Activated CD8-positive, alpha-beta memory T cell treated with anti-CD3 and anti-CD28 coated beads for 36 hours (primary cell): ENCODE measurements at regions not wholly inside any gene's neighbourhood (a gene's known extent, or its start where the extent isn't known, plus 50 kb on each side); places are given as distances from the start of the nearest gene placed in this dataset.

Experiments
- CTCF ChIA-PET: fragments of 350-600 bp; sonication (Branson Sonifier 250); formaldehyde crosslinking; loops from one replicate; lab custom pipeline; 2021; ENCODE audit warnings: antibody characterized with exemption; lab: Charles Lee
- POLR2A ChIA-PET: fragments of 350-600 bp; sonication (Branson Sonifier 250); formaldehyde crosslinking; loops from one replicate; lab custom pipeline; 2021; ENCODE audit warnings: antibody characterized with exemption; lab: Charles Lee

- ChIA-PET POLR2A (no interaction called here), CTCF (no interaction called here)
Observed at GRCh38 chr7:16241017-16241416, 180.3 kb downstream of the CRPPA start.

GRCh38 chr7:16236381-16236780, 185.0 kb downstream of the CRPPA start:
- ChIA-PET POLR2A (no interaction called here), CTCF (no interaction called here)

DNA sequence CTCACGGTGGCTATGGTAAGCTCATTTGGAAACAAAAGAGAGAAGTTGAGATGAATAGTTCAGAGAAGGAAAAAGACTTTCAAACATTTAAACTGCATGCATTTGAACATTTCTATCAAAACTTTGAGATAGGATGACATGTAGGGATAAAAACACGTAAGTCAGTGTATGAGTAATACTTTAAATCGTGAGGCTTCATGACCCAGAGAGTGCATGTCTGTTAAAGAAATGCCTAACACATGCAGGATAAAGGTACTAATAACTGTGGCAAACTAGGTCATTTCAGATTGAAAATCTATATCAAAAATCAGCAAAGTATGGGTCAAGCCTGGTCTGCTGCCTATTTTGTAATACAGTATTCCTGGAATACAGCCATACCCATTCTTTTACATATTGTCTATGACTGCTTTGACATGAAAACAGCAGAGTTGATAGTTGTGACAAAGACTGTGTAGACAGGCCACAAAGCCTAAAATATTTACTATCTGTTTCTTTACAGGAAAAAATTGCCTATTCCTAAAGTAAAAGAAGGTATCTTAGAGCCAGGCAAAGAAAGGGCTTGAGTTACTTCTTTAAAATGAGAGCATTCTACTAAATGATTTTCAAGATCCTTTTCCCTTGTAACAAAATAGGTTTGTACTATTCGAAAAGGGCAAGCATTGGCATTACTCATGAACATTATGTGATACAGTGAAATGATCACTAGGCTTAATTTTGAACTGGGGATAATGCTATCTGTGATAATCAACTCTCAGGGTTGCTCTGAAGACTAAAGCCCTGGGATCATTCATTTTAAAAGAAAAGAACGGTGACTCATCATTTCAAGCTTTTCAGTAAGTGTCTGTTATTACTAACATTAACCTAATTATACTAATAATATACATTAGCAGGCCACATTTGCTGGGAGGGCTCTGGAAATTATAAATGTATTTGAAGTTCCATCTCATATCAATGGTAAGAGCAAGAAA, 185.9 kb downstream of the CRPPA start:
- POLR2A ChIA-PET: no interaction called here
- CTCF ChIA-PET: no interaction called here

GRCh38 chr7:16234493-16235146, 186.7 kb downstream of the CRPPA start:
- POLR2A ChIA-PET: no interaction called here
- CTCF ChIA-PET: no interaction called here

DNA sequence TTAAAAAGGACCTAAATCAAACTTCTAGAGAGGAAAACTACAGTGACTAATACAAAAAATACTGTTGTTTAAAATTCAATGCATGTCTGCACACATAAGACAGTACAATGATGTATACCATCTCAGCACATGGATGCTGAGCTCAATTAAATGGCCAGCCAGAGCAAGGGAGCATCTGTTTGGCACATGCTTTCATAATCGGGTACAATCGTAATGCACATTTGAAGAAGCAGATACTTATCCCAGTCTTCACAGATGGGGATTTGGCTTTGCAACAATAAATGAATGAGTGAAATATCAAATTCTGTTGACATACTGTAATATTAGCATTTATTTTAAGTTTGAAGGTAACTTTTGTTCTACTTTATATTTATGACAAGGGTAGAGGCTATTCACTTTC, 187.8 kb downstream of the CRPPA start:
- ChIA-PET POLR2A (no interaction called here), CTCF (no interaction called here)

DNA sequence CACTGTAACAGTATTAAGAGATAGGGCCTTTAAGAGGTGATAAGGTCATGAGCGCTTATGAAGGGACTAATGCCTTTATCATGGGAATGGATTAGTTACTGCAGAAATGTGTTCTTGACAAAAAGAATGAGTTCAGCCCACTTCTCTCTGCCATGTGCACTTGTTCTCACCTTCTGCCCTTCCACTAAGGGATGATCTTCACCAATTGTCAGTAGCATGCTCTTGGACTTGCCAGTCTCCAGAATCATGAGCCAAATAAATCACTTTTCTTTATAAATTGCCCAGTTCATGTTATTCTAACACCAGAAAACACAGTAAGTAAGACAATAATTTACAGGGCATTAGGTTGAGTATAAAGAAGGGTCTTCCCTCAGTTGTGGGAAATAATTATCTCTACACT, 189.1 kb downstream of the CRPPA start:
- ChIA-PET POLR2A (no interaction called here), CTCF (no interaction called here)

DNA sequence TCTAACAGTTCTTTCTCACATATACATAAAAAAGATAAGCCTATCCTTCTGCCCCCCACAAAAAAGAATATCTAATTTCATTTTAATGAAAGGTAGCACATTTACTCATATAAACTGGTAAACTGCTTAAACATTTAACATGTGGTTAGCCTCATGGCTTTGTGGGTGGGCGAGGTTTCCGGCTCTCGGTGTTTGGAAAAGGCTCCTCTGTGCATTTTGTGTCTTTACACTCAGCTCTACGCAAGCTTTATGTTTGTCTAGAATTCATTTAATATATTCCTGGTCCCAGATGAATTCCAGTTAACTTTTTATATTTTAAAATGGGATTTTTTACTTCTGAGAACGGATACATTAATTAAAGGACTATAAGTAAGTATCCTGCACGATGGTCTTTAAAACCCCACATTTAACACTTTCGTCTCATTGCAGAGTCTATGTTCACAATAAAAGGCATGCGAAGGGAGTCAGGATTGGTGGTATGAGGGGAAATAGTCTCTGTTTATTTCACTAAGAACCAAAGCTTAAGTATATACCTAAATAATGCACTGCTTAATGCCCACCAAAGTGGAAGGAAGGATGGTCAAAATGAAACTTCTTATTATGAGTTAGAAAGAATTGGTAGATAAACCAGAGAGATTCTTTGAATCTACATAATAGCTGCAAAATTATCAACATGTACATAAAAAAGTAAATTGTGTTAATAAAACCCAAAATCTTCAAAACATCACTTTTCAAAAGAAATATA, 197.2 kb downstream of the CRPPA start:
- CTCF ChIA-PET: no interaction called here
- POLR2A ChIA-PET: no interaction called here

DNA sequence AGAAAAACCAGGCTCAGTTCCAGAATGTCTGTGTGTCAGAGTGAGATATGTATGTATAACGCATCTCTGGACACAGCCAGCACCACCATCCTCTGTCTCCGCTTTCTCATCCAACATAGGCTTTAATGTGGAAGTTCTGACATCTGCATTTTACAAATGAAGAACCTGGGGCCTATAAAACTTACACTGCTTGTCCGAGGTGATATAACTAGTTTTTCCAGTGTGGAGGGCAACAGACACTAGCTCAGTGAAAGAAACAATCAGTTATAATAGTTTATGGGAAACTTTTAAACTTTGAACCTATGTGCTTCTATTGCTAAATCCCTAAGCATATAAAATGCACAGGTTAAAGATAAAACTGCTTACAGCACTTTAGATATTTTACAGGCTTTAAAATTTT, 208.7 kb downstream of the CRPPA start:
- POLR2A ChIA-PET: no interaction called here
- CTCF ChIA-PET: no interaction called here

GRCh38 chr7:16212032-16212431, 209.3 kb downstream of the CRPPA start:
- ChIA-PET POLR2A (no interaction called here), CTCF (no interaction called here)

GRCh38 chr7:16211402-16211925, 209.9 kb downstream of the CRPPA start:
- CTCF ChIA-PET: no interaction called here

DNA sequence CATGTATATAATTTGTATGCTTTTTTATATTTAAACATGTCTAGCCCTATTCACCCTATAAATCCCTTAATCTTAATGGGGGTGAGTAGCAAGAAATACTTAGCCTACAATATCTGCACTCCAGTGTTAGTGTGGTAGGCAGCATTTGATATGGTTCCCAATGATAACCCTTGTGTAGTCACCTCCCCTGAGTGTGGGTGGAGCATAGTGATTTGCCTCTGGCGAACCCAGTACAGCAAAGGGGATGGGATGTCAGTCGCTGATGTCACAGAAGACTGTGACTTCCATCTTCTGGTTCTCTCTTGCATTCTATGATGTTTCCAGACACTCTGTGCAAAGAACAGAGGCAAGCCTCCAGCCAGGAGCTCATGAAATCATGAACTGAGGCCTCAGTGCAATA, 211.2 kb downstream of the CRPPA start:
- CTCF ChIA-PET: no interaction called here
- POLR2A ChIA-PET: no interaction called here

More at GRCh38 chr7:16211402-16211925, 209.9 kb downstream of the CRPPA start:
- POLR2A ChIA-PET: no interaction called here

GRCh38 chr7:16207321-16207720, 214.0 kb downstream of the CRPPA start:
- ChIA-PET POLR2A (no interaction called here), CTCF (interaction anchor here (1.0 kb wide), 1 partner anchor 12 kb away, joined by 3 read pairs; no protein-coding TSS in a partner anchor)

DNA sequence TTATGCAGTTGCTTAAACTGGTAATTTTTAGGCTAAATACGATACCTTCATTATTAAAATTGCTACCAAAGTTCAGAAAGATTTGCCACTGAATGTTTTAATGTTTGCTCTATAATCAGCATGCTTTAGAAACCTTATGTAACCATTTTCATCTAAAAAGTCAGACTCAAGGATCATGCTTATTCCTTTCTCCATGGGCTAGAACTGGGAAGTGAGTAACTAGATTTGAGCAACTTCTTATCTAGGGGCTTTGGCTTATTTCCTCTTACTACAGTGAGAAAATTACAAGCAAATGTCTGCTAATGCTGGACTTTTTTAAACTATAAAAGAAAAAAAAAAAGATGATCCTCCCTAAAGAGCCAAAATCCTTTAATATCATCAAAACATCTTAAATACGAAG, 215.9 kb downstream of the CRPPA start:
- POLR2A ChIA-PET: no interaction called here

GRCh38 chr7:16204953-16205352, 216.4 kb downstream of the CRPPA start:
- POLR2A ChIA-PET: no interaction called here
- CTCF ChIA-PET: no interaction called here

More for the DNA sequence above, 215.9 kb downstream of the CRPPA start:
- CTCF ChIA-PET: no interaction called here

GRCh38 chr7:16203065-16203464, 218.3 kb downstream of the CRPPA start:
- CTCF ChIA-PET: no interaction called here
- POLR2A ChIA-PET: no interaction called here

GRCh38 chr7:16202303-16202702, 219.0 kb downstream of the CRPPA start:
- CTCF ChIA-PET: no interaction called here
- POLR2A ChIA-PET: no interaction called here

GRCh38 chr7:16200591-16200990, 220.7 kb downstream of the CRPPA start:
- CTCF ChIA-PET: no interaction called here
- POLR2A ChIA-PET: no interaction called here

DNA sequence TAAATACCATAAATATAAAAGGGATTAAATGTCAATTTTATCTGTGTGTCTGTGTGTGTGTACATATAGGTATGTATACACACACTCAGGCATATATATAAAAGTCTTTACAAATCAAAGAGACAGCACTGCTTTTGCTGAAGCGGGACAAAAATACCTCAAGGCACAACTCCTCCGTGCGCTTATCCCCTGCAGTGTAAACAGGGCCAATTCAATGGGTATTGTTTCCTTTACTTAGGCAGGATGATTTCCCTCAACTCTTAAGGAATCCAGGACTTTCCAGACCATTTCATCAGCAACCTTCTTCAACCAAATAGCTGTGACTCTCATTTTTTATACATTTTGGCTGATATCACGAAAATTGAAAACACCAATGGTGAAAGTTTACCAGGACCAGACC, 227.7 kb downstream of the CRPPA start:
- POLR2A ChIA-PET: no interaction called here
- CTCF ChIA-PET: no interaction called here

- ChIA-PET CTCF (no interaction called here), POLR2A (no interaction called here)
Observed at GRCh38 chr7:16189026-16189715, 232.2 kb downstream of the CRPPA start.
